SK-N-SH (cell line): ENCODE measurements at regions not wholly inside any gene's neighbourhood (a gene's known extent, or its start where the extent isn't known, plus 50 kb on each side); places are given as distances from the start of the nearest gene placed in this dataset.

ENCODE experiments used
- CTCF ChIP-seq: fragments of 200-600 bp; sonication (generic); IDR thresholded peaks from 2 replicates; pipeline ENCODE4 v1.6.1; 2017; ENCODE audit warnings: antibody characterized with exemption, mild to moderate bottlenecking, moderate library complexity
- FOXM1 ChIP-seq: IDR thresholded peaks from 2 replicates; pipeline ENCODE4 v1.4.0; 2012; ENCODE audit warnings: low read depth, mild to moderate bottlenecking
- GABPA ChIP-seq: IDR thresholded peaks from 2 replicates; pipeline ENCODE4 v1.4.0; 2012; ENCODE audit warnings: low read depth, mild to moderate bottlenecking
- PBX3 ChIP-seq: IDR thresholded peaks from 2 replicates; pipeline ENCODE4; 2012
- POLR2AphosphoS5 ChIP-seq: IDR thresholded peaks from 2 replicates; pipeline ENCODE4 v1.6.1; 2012; ENCODE audit warnings: low read depth, low read length
- REST ChIP-seq: IDR thresholded peaks from 2 replicates; pipeline ENCODE4 v1.6.1; 2012; ENCODE audit warnings: mild to moderate bottlenecking, low read depth, low read length, moderate library complexity
- USF2 ChIP-seq: fragments of 150-350 bp; IDR thresholded peaks from 2 replicates; pipeline ENCODE4 v1.6.1; 2017; ENCODE audit warnings: antibody characterized with exemption, low read length, low read depth, borderline replicate concordance

- no peak for TF ChIP-seq GABPA
- TF ChIP-seq CTCF: no peak
- no peak for TF ChIP-seq USF2
- no peak for TF ChIP-seq PBX3
- TF ChIP-seq FOXM1: no peak
- no peak for TF ChIP-seq REST
- no peak for TF ChIP-seq POLR2AphosphoS5
These were observed 1013.2 kb upstream of the FANCL start for GRCh38 chr2:59254279-59254678.
